GM23248 (cell line): ENCODE measurements at regions not wholly inside any gene's neighbourhood (a gene's known extent, or its start where the extent isn't known, plus 50 kb on each side); places are given as distances from the start of the nearest gene placed in this dataset.

Experiments used
- EZH2 ChIP-seq: fragments of 200-600 bp; sonication (generic); IDR thresholded peaks from 2 replicates; pipeline ENCODE4 v1.6.1; 2018; ENCODE audit warnings: antibody characterized with exemption, mild to moderate bottlenecking; ENCODE audit not compliant: insufficient read depth, poor library complexity, severe bottlenecking
- EZH2phosphoT487 ChIP-seq: fragments of 200-600 bp; sonication (generic); IDR thresholded peaks from 2 replicates; pipeline ENCODE4 v1.6.1; 2018; ENCODE audit warnings: antibody characterized with exemption, moderate library complexity, mild to moderate bottlenecking, low read depth; ENCODE audit not compliant: insufficient read depth

DNA sequence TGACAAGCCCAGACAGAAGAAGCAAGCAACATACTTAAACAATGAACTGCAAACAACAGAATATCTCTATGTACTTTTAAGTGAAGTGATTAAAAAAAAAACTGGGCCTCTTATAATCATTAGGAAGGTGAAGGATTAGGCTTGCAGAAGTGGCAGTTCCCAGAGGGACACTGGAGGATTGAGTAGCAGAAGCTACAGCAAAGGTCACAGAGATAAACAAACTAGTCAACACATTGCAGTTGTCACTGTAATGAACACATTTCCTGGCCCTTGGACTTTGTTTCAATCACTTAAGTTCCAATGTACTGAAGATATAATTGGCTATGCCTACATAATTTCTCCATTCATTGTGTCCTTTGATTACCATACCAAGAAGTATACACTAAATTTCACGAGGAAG is 1498.8 kb downstream of the SLITRK5 start:
- TF ChIP-seq EZH2 (no peak), EZH2phosphoT487 (no peak)
